ENCODE measurements at regions not wholly inside any gene's neighbourhood (a gene's known extent, or its start where the extent isn't known, plus 50 kb on each side); places are given as distances from the start of the nearest gene placed in this dataset.

DNA sequence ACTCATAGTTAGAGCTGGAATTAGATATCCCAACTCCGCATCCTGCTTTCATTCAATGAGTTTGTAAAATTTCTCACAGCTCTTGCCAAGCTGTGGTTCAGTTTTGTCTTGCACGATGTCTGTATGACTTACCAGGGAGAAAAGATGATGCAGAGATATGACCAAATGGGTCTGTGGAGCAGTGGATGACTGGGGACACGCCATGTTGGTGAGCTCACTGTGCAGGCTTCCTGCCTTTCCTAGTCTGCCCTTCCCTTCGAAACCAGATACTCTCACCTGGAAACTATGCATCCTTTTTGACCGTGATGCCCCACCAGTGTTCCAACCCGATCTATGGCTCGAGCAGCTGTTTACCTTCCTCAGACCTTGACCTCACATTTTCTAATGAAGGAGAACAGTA, 262.7 kb upstream of the BMP2 start:
- Mint-ChIP-seq H3K4me3 (no peak overlapping the region), H3K4me1 (no peaks in the 10 kb centered on the region), H3K27me3 (ENCODE audit: low read depth) (0 out of 2 replicates have a peak, but pooled peaks cover 2% of the 10 kb centered on the region), H3K36me3 (ENCODE audit: insufficient read depth in 1 of 3, low read depth in 3 of 3) (peaks cover 0 to 6% (median 2%) of the 10 kb centered on the region in 3 experiments; a peak in 3 of 7 replicates), H3K27ac (peak overlapping the region in 1 of 3 experiments; percentile 28; a peak in 1 of 7 replicates), H3K9me3 (peaks cover 0 to 4% of the 10 kb centered on the region in 2 experiments; a peak in 2 of 5 replicates)
- H4K91ac ChIP-seq (ENCODE audit: insufficient read length, low read depth, low read length), result no peak overlapping the region
- no peak overlapping the region for H4K5ac ChIP-seq (ENCODE audit: insufficient read length, low read depth, low read length)
- H3K27ac ChIP-seq (ENCODE audit: insufficient read length, low read depth, low read length), result no peak overlapping the region
- H4K8ac ChIP-seq (replicated peaks; ENCODE audit: insufficient read length, low read depth, low read length), result no peak overlapping the region
- no peak overlapping the region for H2BK20ac ChIP-seq (ENCODE audit: low read depth, low read length, poor library complexity, severe bottlenecking)
- no peaks in the 10 kb centered on the region for H3K4me1 ChIP-seq (ENCODE audit: insufficient read depth, low read length)
- no peak overlapping the region for H3T11ph ChIP-seq (ENCODE audit: low read length)
- no peak overlapping the region for H3K56ac ChIP-seq (ENCODE audit: insufficient read length, low read depth, low read length)
- TF ChIP-seq, protein P1, sequence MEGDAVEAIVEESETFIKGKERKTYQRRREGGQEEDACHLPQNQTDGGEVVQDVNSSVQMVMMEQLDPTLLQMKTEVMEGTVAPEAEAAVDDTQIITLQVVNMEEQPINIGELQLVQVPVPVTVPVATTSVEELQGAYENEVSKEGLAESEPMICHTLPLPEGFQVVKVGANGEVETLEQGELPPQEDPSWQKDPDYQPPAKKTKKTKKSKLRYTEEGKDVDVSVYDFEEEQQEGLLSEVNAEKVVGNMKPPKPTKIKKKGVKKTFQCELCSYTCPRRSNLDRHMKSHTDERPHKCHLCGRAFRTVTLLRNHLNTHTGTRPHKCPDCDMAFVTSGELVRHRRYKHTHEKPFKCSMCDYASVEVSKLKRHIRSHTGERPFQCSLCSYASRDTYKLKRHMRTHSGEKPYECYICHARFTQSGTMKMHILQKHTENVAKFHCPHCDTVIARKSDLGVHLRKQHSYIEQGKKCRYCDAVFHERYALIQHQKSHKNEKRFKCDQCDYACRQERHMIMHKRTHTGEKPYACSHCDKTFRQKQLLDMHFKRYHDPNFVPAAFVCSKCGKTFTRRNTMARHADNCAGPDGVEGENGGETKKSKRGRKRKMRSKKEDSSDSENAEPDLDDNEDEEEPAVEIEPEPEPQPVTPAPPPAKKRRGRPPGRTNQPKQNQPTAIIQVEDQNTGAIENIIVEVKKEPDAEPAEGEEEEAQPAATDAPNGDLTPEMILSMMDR (conservative IDR thresholded peaks at IDR 0.05), result no peak
- no peak overlapping the region for H3K4me2 ChIP-seq (ENCODE audit: insufficient read depth, insufficient read length, low read length)
- no peak overlapping the region for H3K18ac ChIP-seq (ENCODE audit: insufficient read length, low read depth, low read length)
- no peaks in the 10 kb centered on the region for H3K79me1 ChIP-seq (ENCODE audit: insufficient read depth, low read depth, low read length, poor library complexity, severe bottlenecking)
- H2BK5ac ChIP-seq (ENCODE audit: insufficient read length, low read length), result no peak overlapping the region
- H3K4ac ChIP-seq (ENCODE audit: low read depth, low read length), result no peak overlapping the region
- H2AK5ac ChIP-seq (ENCODE audit: insufficient read length, low read length), result no peak overlapping the region
- no peaks in the 10 kb centered on the region for H3K9me3 ChIP-seq (ENCODE audit: control insufficient read depth, low read depth, low read length)
- no peak overlapping the region for H2BK120ac ChIP-seq (ENCODE audit: low read depth, low read length, poor library complexity, severe bottlenecking)
- no peak overlapping the region for H2BK15ac ChIP-seq (ENCODE audit: low read depth, low read length)
- no peaks in the 10 kb centered on the region for H3K79me2 ChIP-seq (ENCODE audit: insufficient read depth, low read length)
- no peaks in the 10 kb centered on the region for H3K27me3 ChIP-seq (ENCODE audit: insufficient read depth, low read length)
- no peaks in the 10 kb centered on the region for H4K20me1 ChIP-seq (ENCODE audit: control insufficient read depth, insufficient read depth, insufficient read length)
- H2AFZ ChIP-seq (ENCODE audit: low read length), result no peak overlapping the region
- no peak for DNase-seq
- no peak overlapping the region for H2BK12ac ChIP-seq (ENCODE audit: insufficient read length, low read depth, low read length)
- no peaks in the 10 kb centered on the region for H3K23me2 ChIP-seq (ENCODE audit: insufficient read length, low read depth, low read length, poor library complexity, severe bottlenecking)
- H3K14ac ChIP-seq (ENCODE audit: insufficient read depth, low read length), result no peak overlapping the region
- no peak overlapping the region for H3K23ac ChIP-seq (ENCODE audit: insufficient read length, low read depth, low read length)
- no CpG with 5 or more reads among the region's 7 CpGs for WGBS (ENCODE audit: extremely low coverage, insufficient read length, low lambda C conversion rate)
- no peak overlapping the region for H3K9ac ChIP-seq (ENCODE audit: extremely low read depth, insufficient read length, low read length)

Measured in H9 (cell line).